H1 (cell line): ENCODE measurements at regions not wholly inside any gene's neighbourhood (a gene's known extent, or its start where the extent isn't known, plus 50 kb on each side); places are given as distances from the start of the nearest gene placed in this dataset.

ENCODE experiments used
- CTCF ChIA-PET: fragments of 300-600 bp; sonication (Branson Sonifier 250); formaldehyde crosslinking; loops from one replicate; lab custom pipeline; 2021; ENCODE audit not compliant: partially characterized antibody; lab: Charles Lee
- POLR2A ChIA-PET: fragments of 300-600 bp; sonication (Branson Sonifier 250); formaldehyde crosslinking; loops from one replicate; lab custom pipeline; 2021; ENCODE audit warnings: inconsistent platforms; ENCODE audit not compliant: partially characterized antibody; lab: Charles Lee
- DNase-seq, 2 experiments: peaks; one replicate each; pipeline versions ENCODE4 v3.0.0 to v3.0.0-alpha.2; 2010 to 2022; ENCODE audit warnings: low spot score in 2 of 2, low read depth in 1 of 2, mixed read lengths in 1 of 2
- FAIRE-seq: peaks from 2 replicates; lab custom pipeline; 2011; peaks lifted over from hg19 to GRCh38; lab: Jason Lieb, UNC
- H2AFZ ChIP-seq: 2 replicates; pipeline ENCODE4 v1.8.1; 2012; ENCODE audit warnings: low read length, inconsistent platforms
- H2AK5ac ChIP-seq: 2 replicates; pipeline ENCODE4 v1.6.1; 2013; ENCODE audit warnings: low read depth, low read length
- H2BK120ac ChIP-seq: replicated peaks from 2 replicates; pipeline ENCODE3; 2013; ENCODE audit warnings: low read depth, low read length, inconsistent platforms
- H2BK12ac ChIP-seq: 2 replicates; pipeline ENCODE4 v1.6.1; 2013; ENCODE audit warnings: low read depth, low read length
- H2BK15ac ChIP-seq: 2 replicates; pipeline ENCODE4 v1.6.1; 2013; ENCODE audit warnings: low read length
- H2BK20ac ChIP-seq: 2 replicates; pipeline ENCODE4 v1.6.1; 2013; ENCODE audit warnings: low read length
- H2BK5ac ChIP-seq: 2 replicates; pipeline ENCODE4 v1.6.1; 2013; ENCODE audit warnings: low read depth, low read length
- H3K14ac ChIP-seq: 2 replicates; pipeline ENCODE4 v1.6.1; 2013; ENCODE audit warnings: inconsistent platforms; ENCODE audit not compliant: insufficient read length
- H3K18ac ChIP-seq: 2 replicates; pipeline ENCODE4 v1.6.1; 2013; ENCODE audit warnings: low read length; ENCODE audit errors: extremely low read depth
- H3K23ac ChIP-seq: 2 replicates; pipeline ENCODE4 v1.6.1; 2013; ENCODE audit warnings: inconsistent platforms; ENCODE audit not compliant: insufficient read length
- H3K23me2 ChIP-seq: 2 replicates; pipeline ENCODE4 v1.6.1; 2013; ENCODE audit warnings: low read depth, low read length
- H3K27ac ChIP-seq: 2 replicates; pipeline ENCODE4 v1.6.1; 2011; ENCODE audit warnings: low read depth, low read length, inconsistent platforms
- H3K27me3 ChIP-seq, 4 experiments: replicated peaks in 1 of 4; 1 replicate in 1 of 4; 2 replicates in 3 of 4; pipeline versions ENCODE4 v1.6.1 to v1.8.1; 2011 to 2013; ENCODE audit warnings: low read length in 3 of 4, mild to moderate bottlenecking in 3 of 4, inconsistent platforms in 2 of 4, mixed read lengths in 2 of 4, moderate library complexity in 1 of 4; ENCODE audit not compliant: control insufficient read depth in 3 of 4, insufficient read depth in 3 of 4; ENCODE audit errors: extremely low read depth in 1 of 4
- H3K36me3 ChIP-seq, 4 experiments: 2 replicates each; pipeline versions ENCODE4 v1.6.1 to v1.8.1; 2011 to 2013; ENCODE audit warnings: mild to moderate bottlenecking in 4 of 4, low read length in 3 of 4, moderate library complexity in 2 of 4, control low read depth in 1 of 4, inconsistent platforms in 1 of 4; ENCODE audit not compliant: insufficient read depth in 4 of 4, control insufficient read depth in 2 of 4
- H3K4ac ChIP-seq: replicated peaks from 2 replicates; pipeline ENCODE3; 2013; ENCODE audit warnings: low read length, low read depth, mixed read lengths, inconsistent platforms; ENCODE audit not compliant: insufficient read length
- H3K4me1 ChIP-seq, 4 experiments: replicated peaks in 1 of 4; 1 replicate in 1 of 4; 2 replicates in 3 of 4; pipeline versions ENCODE4 v1.6.1 to v1.8.1; 2011 to 2013; ENCODE audit warnings: low read length in 3 of 4, inconsistent platforms in 2 of 4, mixed read lengths in 1 of 4; ENCODE audit not compliant: insufficient read depth in 4 of 4, control insufficient read depth in 3 of 4
- H3K4me2 ChIP-seq, 2 experiments: 2 replicates each; pipeline versions ENCODE4 v1.6.1 to v1.8.1; 2011 to 2013; ENCODE audit warnings: low read depth in 2 of 2, low read length in 2 of 2, control low read depth in 1 of 2, inconsistent platforms in 1 of 2, mild to moderate bottlenecking in 1 of 2; ENCODE audit not compliant: insufficient read depth in 1 of 2
- H3K4me3 ChIP-seq, 4 experiments: fragments of 200-600, 300-600 bp in 1 of 4; sonication (generic), shearing (Covaris generic), sonication (Bioruptor Twin) in 1 of 4; 2 replicates each; pipeline versions ENCODE4 v1.5.1 to v1.8.1; 2011 to 2016; ENCODE audit warnings: low read length in 4 of 4, low read depth in 3 of 4, control low read depth in 2 of 4, inconsistent platforms in 2 of 4, mild to moderate bottlenecking in 2 of 4, mixed read lengths in 1 of 4, moderate library complexity in 1 of 4; ENCODE audit not compliant: insufficient read depth in 2 of 4; ENCODE audit errors: extremely low read depth in 1 of 4
- H3K56ac ChIP-seq: replicated peaks from 2 replicates; pipeline ENCODE3; 2013; ENCODE audit warnings: low read depth, mild to moderate bottlenecking, mixed read lengths, low read length, inconsistent platforms; ENCODE audit not compliant: insufficient read length
- H3K79me1 ChIP-seq: 2 replicates; pipeline ENCODE4 v1.6.1; 2013; ENCODE audit warnings: low read depth, low read length, control low read depth
- H3K79me2 ChIP-seq, 2 experiments: 2 replicates each; pipeline versions ENCODE4 v1.6.1 to v1.8.1; 2012 to 2013; ENCODE audit warnings: low read length in 2 of 2, mild to moderate bottlenecking in 2 of 2, inconsistent platforms in 1 of 2; ENCODE audit not compliant: insufficient read depth in 2 of 2, control insufficient read depth in 1 of 2
- H3K9ac ChIP-seq, 4 experiments: replicated peaks in 1 of 4; 1 replicate in 1 of 4; 2 replicates in 3 of 4; pipeline versions ENCODE4 v1.6.1 to v1.8.1; 2011 to 2013; ENCODE audit warnings: low read depth in 3 of 4, low read length in 3 of 4, control low read depth in 2 of 4, mild to moderate bottlenecking in 2 of 4, moderate library complexity in 2 of 4, inconsistent platforms in 1 of 4; ENCODE audit errors: extremely low read depth in 1 of 4
- H3K9me3 ChIP-seq, 2 experiments: 2 replicates each; pipeline versions ENCODE4 v1.6.1 to v1.8.1; 2012 to 2013; ENCODE audit warnings: mild to moderate bottlenecking in 2 of 2, moderate library complexity in 2 of 2, control low read depth in 1 of 2, inconsistent platforms in 1 of 2, low read depth in 1 of 2, low read length in 1 of 2, mixed read lengths in 1 of 2; ENCODE audit not compliant: insufficient read depth in 2 of 2
- H4K20me1 ChIP-seq, 2 experiments: replicated peaks in 1 of 2; 2 replicates each; pipeline versions ENCODE3 to v1.8.1; 2011 to 2013; ENCODE audit warnings: inconsistent platforms in 2 of 2, low read length in 2 of 2, mild to moderate bottlenecking in 1 of 2; ENCODE audit not compliant: insufficient read depth in 2 of 2, control insufficient read depth in 1 of 2
- H4K5ac ChIP-seq: 2 replicates; pipeline ENCODE4 v1.6.1; 2013; ENCODE audit warnings: low read length, low read depth, mixed read lengths, inconsistent platforms; ENCODE audit not compliant: insufficient read length
- H4K8ac ChIP-seq: 2 replicates; pipeline ENCODE4 v1.8.0; 2013; ENCODE audit warnings: mild to moderate bottlenecking, moderate library complexity, low read length, inconsistent platforms; ENCODE audit not compliant: insufficient read depth; ENCODE audit errors: extremely low read depth
- H4K91ac ChIP-seq: replicated peaks from 2 replicates; pipeline ENCODE3; 2013; ENCODE audit warnings: low read length, mixed read lengths, inconsistent platforms; ENCODE audit not compliant: insufficient read length
- BRCA1 ChIP-seq: IDR thresholded peaks from 2 replicates; pipeline ENCODE4 v1.6.1; 2012; ENCODE audit warnings: low read depth, low read length, improper control_type of control experiment
- NRF1 ChIP-seq: IDR thresholded peaks from 2 replicates; pipeline ENCODE4 v1.6.1; 2011; ENCODE audit warnings: mild to moderate bottlenecking, low read depth, low read length, improper control_type of control experiment
- POLR2A ChIP-seq, 2 experiments: IDR thresholded peaks; 1 replicate in 1 of 2; 2 replicates in 1 of 2; pipeline ENCODE4 v1.6.1; 2011; ENCODE audit warnings: low read depth in 2 of 2, low read length in 2 of 2, mild to moderate bottlenecking in 2 of 2; ENCODE audit errors: control extremely low read depth in 1 of 2
- RNF2 ChIP-seq: fragments of 200-900, 300-1000 bp; sonication (generic); IDR thresholded peaks from 2 replicates; pipeline ENCODE4 v1.7.1; 2016; ENCODE audit warnings: borderline replicate concordance, low read depth, mild to moderate bottlenecking, antibody characterized with exemption, low read length; ENCODE audit not compliant: poor library complexity, severe bottlenecking; ENCODE audit errors: missing control alignments
- SRF ChIP-seq: IDR thresholded peaks from 2 replicates; pipeline ENCODE4 v1.6.1; 2011; ENCODE audit warnings: mild to moderate bottlenecking, low read depth, low read length, moderate library complexity
- TCF12 ChIP-seq: IDR thresholded peaks from 2 replicates; pipeline ENCODE4 v1.6.1; 2011; ENCODE audit warnings: low read depth, mild to moderate bottlenecking, low read length
- TEAD4 ChIP-seq: IDR thresholded peaks from 2 replicates; pipeline ENCODE4 v1.6.1; 2012; ENCODE audit warnings: low read depth, low read length, inconsistent platforms, mixed read lengths
- WGBS, 2 experiments: shearing (Covaris generic) in 1 of 2; methylation state at CpG; one replicate each; pipeline versions ENCODE4 v1.1.6 to v1.1.7; 2013 to 2015; ENCODE audit warnings: low lambda C conversion rate in 2 of 2, mixed read lengths in 2 of 2, inconsistent platforms in 1 of 2, low coverage in 1 of 2, missing lambda C conversion rate in 1 of 2; ENCODE audit not compliant: insufficient replicate concordance in 2 of 2, insufficient coverage in 1 of 2, insufficient read length in 1 of 2; ENCODE audit errors: extremely low coverage in 1 of 2, missing lambda C conversion rate in 1 of 2; 5-methylcytosine and 5-hydroxymethylcytosine counted together

- H3K4me1 ChIP-seq, result no peaks in the 10 kb centered on the region
- H3K79me1 ChIP-seq, result no peaks in the 10 kb centered on the region
- H3K9ac ChIP-seq, result no peak overlapping the region
- H3K14ac ChIP-seq, result no peak overlapping the region
- no peak for TF ChIP-seq BRCA1
- no peak for TF ChIP-seq RNF2
- TF ChIP-seq NRF1, result no peak
- no peak for TF ChIP-seq POLR2A (IDR thresholded peaks at IDR 0.05; ENCODE audit: control extremely low read depth in 1 of 2, low read depth in 2 of 2, low read length in 2 of 2)
- TF ChIP-seq SRF, result no peak
- TF ChIP-seq TCF12, result no peak
- no peak for TF ChIP-seq TEAD4
- TF ChIP-seq, all 59 proteins: peak for 0
- Histone ChIP-seq H3K27me3 (no peaks in the 10 kb centered on the region), H2BK20ac (no peak overlapping the region), H2BK15ac (no peak overlapping the region), H2AK5ac (no peak overlapping the region), H3K23ac (no peak overlapping the region), H3K56ac (no peak overlapping the region), H4K20me1 (no peaks in the 10 kb centered on the region), H2BK12ac (no peak overlapping the region), H4K91ac (no peak overlapping the region), H4K8ac (no peak overlapping the region), H3K18ac (no peak overlapping the region), H2AFZ (no peak overlapping the region), H3K79me2 (no peaks in the 10 kb centered on the region), H3K9me3 (no peaks in the 10 kb centered on the region), H4K5ac (no peak overlapping the region), H2BK5ac (no peak overlapping the region), H3K4me3 (no peak overlapping the region), H3K4ac (no peak overlapping the region), H3K4me2 (no peak overlapping the region), H3K23me2 (no peaks in the 10 kb centered on the region; the same call in 1 of the 2 replicates), H3K36me3 (no peaks in the 10 kb centered on the region), H2BK120ac (no peak overlapping the region), H3K27ac (no peak overlapping the region)
- FAIRE-seq, result no peak
- ChIA-PET POLR2A (no interaction called here), CTCF (interaction anchor here (1.2 kb wide), 1 partner anchor 10 kb away, joined by 4 read pairs; no protein-coding TSS in a partner anchor)
- 95% methylated on average over 1 of the region's 1 CpG; no CpG with 5 or more reads in 1 of the 2 experiments for WGBS, 2 experiments
- DNase-seq, result no peak
Observed at GRCh38 chr9:17942498-17942897, 363.6 kb downstream of the SH3GL2 start.
